Central memory CD8-positive, alpha-beta T cell (primary cell): ENCODE measurements at regions not wholly inside any gene's neighbourhood (a gene's known extent, or its start where the extent isn't known, plus 50 kb on each side); places are given as distances from the start of the nearest gene placed in this dataset.
"Not testable (repeated sequence)": the region's sequence is repeated elsewhere in the genome, so short reads cannot be mapped to it uniquely, and the experiment has no call there.

Experiments
- ATAC-seq: fragments of 150-1000 bp; cut with Tn5 transposase; replicated peaks from 2 replicates; pipeline ENCODE4 v1.10.0; 2022; ENCODE audit warnings: mild to moderate bottlenecking, moderate FRiP score, moderate number of reproducible peaks; ENCODE audit not compliant: poor library complexity, severe bottlenecking; ENCODE audit errors: extremely low read depth
- DNase-seq, 2 donors: peaks; one replicate each; pipeline ENCODE4 v3.0.0; 2021; ENCODE audit warnings: low spot score in 2 of 2
- H3K27ac Mint-ChIP-seq: one replicate; pipeline ENCODE4 v1.8.0; 2022; ENCODE audit warnings: low read depth, mild to moderate bottlenecking, moderate library complexity, mixed read lengths
- H3K27me3 Mint-ChIP-seq: one replicate; pipeline ENCODE4 v1.8.0; 2022; ENCODE audit warnings: mixed read lengths
- H3K36me3 Mint-ChIP-seq: one replicate; pipeline ENCODE4 v1.8.0; 2022; ENCODE audit warnings: mild to moderate bottlenecking, moderate library complexity, mixed read lengths; ENCODE audit not compliant: insufficient read depth
- H3K4me1 Mint-ChIP-seq: one replicate; pipeline ENCODE4 v1.8.0; 2022; ENCODE audit warnings: mixed read lengths
- H3K4me3 Mint-ChIP-seq: one replicate; pipeline ENCODE4 v1.8.0; 2022; ENCODE audit warnings: mild to moderate bottlenecking, moderate library complexity, mixed read lengths
- H3K9me3 Mint-ChIP-seq: one replicate; pipeline ENCODE4 v1.8.0; 2022; ENCODE audit warnings: mixed read lengths

GRCh38 chr4:75168548-75168947 lies 235.6 kb downstream of the PARM1 start:
- Mint-ChIP-seq H3K4me1 (no peaks in the 10 kb centered on the region), H3K27ac (no peak overlapping the region), H3K9me3 (peaks cover 6% of the 10 kb centered on the region), H3K27me3 (no peaks in the 10 kb centered on the region), H3K4me3 (no peak overlapping the region), H3K36me3 (no peaks in the 10 kb centered on the region)
- ATAC-seq: no peak
- no peak for DNase-seq

- not testable (repeated sequence) for H3K4me3 Mint-ChIP-seq, H3K9me3 Mint-ChIP-seq, ATAC-seq, H3K4me1 Mint-ChIP-seq, H3K36me3 Mint-ChIP-seq, DNase-seq, H3K27ac Mint-ChIP-seq, H3K27me3 Mint-ChIP-seq
Observed at GRCh38 chr4:75165100-75165499, 232.2 kb downstream of the PARM1 start.

- H3K9me3 Mint-ChIP-seq: peaks cover 17% of the 10 kb centered on the region
- H3K36me3 Mint-ChIP-seq: peaks cover 1% of the 10 kb centered on the region
- DNase-seq (no peak), ATAC-seq (no peak)
- H3K27ac Mint-ChIP-seq: no peak overlapping the region
- H3K4me3 Mint-ChIP-seq: no peak overlapping the region
- H3K4me1 Mint-ChIP-seq: no peaks in the 10 kb centered on the region
- H3K27me3 Mint-ChIP-seq: no peaks in the 10 kb centered on the region
Observed at GRCh38 chr4:75158451-75158850, 225.5 kb downstream of the PARM1 start.

- no peaks in the 10 kb centered on the region for H3K27me3 Mint-ChIP-seq
- peaks cover 22% of the 10 kb centered on the region for H3K9me3 Mint-ChIP-seq
- no peak overlapping the region for H3K4me3 Mint-ChIP-seq
- H3K4me1 Mint-ChIP-seq: no peaks in the 10 kb centered on the region
- no peak for DNase-seq
- H3K36me3 Mint-ChIP-seq: no peaks in the 10 kb centered on the region
- ATAC-seq: no peak
- H3K27ac Mint-ChIP-seq: no peak overlapping the region
Observed at GRCh38 chr4:75154994-75155393, 222.1 kb downstream of the PARM1 start.

GRCh38 chr4:75146223-75146622 lies 213.3 kb downstream of the PARM1 start:
- Mint-ChIP-seq H3K36me3 (no peaks in the 10 kb centered on the region), H3K9me3 (no peaks in the 10 kb centered on the region)
- DNase-seq: no peak

GRCh38 chr4:75144475-75144874 lies 211.6 kb downstream of the PARM1 start:
- H3K36me3 Mint-ChIP-seq: no peaks in the 10 kb centered on the region
- ATAC-seq: no peak
- peaks cover 6% of the 10 kb centered on the region for H3K9me3 Mint-ChIP-seq
- no peaks in the 10 kb centered on the region for H3K4me1 Mint-ChIP-seq
- H3K27ac Mint-ChIP-seq: no peak overlapping the region
- no peak overlapping the region for H3K4me3 Mint-ChIP-seq
- no peaks in the 10 kb centered on the region for H3K27me3 Mint-ChIP-seq
- DNase-seq: no peak

More at GRCh38 chr4:75146223-75146622, 213.3 kb downstream of the PARM1 start:
- Mint-ChIP-seq H3K27ac (no peak overlapping the region), H3K4me1 (no peaks in the 10 kb centered on the region), H3K4me3 (no peak overlapping the region), H3K27me3 (no peaks in the 10 kb centered on the region)
- no peak for ATAC-seq

GRCh38 chr4:75142850-75143249 lies 209.9 kb downstream of the PARM1 start:
- H3K27ac Mint-ChIP-seq: no peak overlapping the region
- no peak for DNase-seq
- H3K36me3 Mint-ChIP-seq: no peaks in the 10 kb centered on the region
- no peaks in the 10 kb centered on the region for H3K4me1 Mint-ChIP-seq
- peaks cover 6% of the 10 kb centered on the region for H3K9me3 Mint-ChIP-seq
- H3K27me3 Mint-ChIP-seq: no peaks in the 10 kb centered on the region
- no peak for ATAC-seq
- H3K4me3 Mint-ChIP-seq: no peak overlapping the region

GRCh38 chr4:75142382-75142781 lies 209.5 kb downstream of the PARM1 start:
- H3K27ac Mint-ChIP-seq: no peak overlapping the region
- no peaks in the 10 kb centered on the region for H3K4me1 Mint-ChIP-seq
- DNase-seq (no peak), ATAC-seq (no peak)
- H3K4me3 Mint-ChIP-seq: no peak overlapping the region
- no peaks in the 10 kb centered on the region for H3K36me3 Mint-ChIP-seq
- H3K9me3 Mint-ChIP-seq: peaks cover 6% of the 10 kb centered on the region
- H3K27me3 Mint-ChIP-seq: no peaks in the 10 kb centered on the region

GRCh38 chr4:75141162-75141561 lies 208.2 kb downstream of the PARM1 start:
- no peak for ATAC-seq
- no peaks in the 10 kb centered on the region for H3K36me3 Mint-ChIP-seq
- H3K27ac Mint-ChIP-seq: no peak overlapping the region
- DNase-seq: no peak
- peaks cover 6% of the 10 kb centered on the region for H3K9me3 Mint-ChIP-seq
- H3K27me3 Mint-ChIP-seq: no peaks in the 10 kb centered on the region
- no peak overlapping the region for H3K4me3 Mint-ChIP-seq
- H3K4me1 Mint-ChIP-seq: no peaks in the 10 kb centered on the region

GRCh38 chr4:75137302-75137701 lies 204.4 kb downstream of the PARM1 start:
- H3K36me3 Mint-ChIP-seq: no peaks in the 10 kb centered on the region
- DNase-seq (no peak), ATAC-seq (no peak)
- H3K27me3 Mint-ChIP-seq: no peaks in the 10 kb centered on the region
- peaks cover 17% of the 10 kb centered on the region for H3K9me3 Mint-ChIP-seq
- H3K4me1 Mint-ChIP-seq: no peaks in the 10 kb centered on the region
- H3K4me3 Mint-ChIP-seq: no peak overlapping the region
- no peak overlapping the region for H3K27ac Mint-ChIP-seq

GRCh38 chr4:75135068-75135825 lies 202.3 kb downstream of the PARM1 start:
- H3K9me3 Mint-ChIP-seq: peaks cover 15% of the 10 kb centered on the region
- H3K4me1 Mint-ChIP-seq: no peaks in the 10 kb centered on the region
- H3K4me3 Mint-ChIP-seq: no peak overlapping the region
- no peaks in the 10 kb centered on the region for H3K36me3 Mint-ChIP-seq
- no peak for DNase-seq
- ATAC-seq: no peak
- H3K27ac Mint-ChIP-seq: no peak overlapping the region
- no peaks in the 10 kb centered on the region for H3K27me3 Mint-ChIP-seq

- H3K36me3 Mint-ChIP-seq, H3K27ac Mint-ChIP-seq, ATAC-seq, H3K4me1 Mint-ChIP-seq, H3K4me3 Mint-ChIP-seq, H3K27me3 Mint-ChIP-seq, DNase-seq: not testable (repeated sequence)
- peaks cover 16% of the 10 kb centered on the region for H3K9me3 Mint-ChIP-seq
Observed at GRCh38 chr4:75126870-75127269, 194.0 kb downstream of the PARM1 start.

- no peak overlapping the region for H3K27ac Mint-ChIP-seq
- DNase-seq (no peak), ATAC-seq (no peak)
- no peaks in the 10 kb centered on the region for H3K4me1 Mint-ChIP-seq
- no peak overlapping the region for H3K4me3 Mint-ChIP-seq
- no peaks in the 10 kb centered on the region for H3K27me3 Mint-ChIP-seq
- H3K36me3 Mint-ChIP-seq: no peaks in the 10 kb centered on the region
- peaks cover 16% of the 10 kb centered on the region for H3K9me3 Mint-ChIP-seq
Observed at GRCh38 chr4:75126058-75126457, 193.1 kb downstream of the PARM1 start.
